BLaER1 treated with 17β-estradiol and CSF1 and Interleukin-3, amounts not matched to agents 10 nM and 100 nM (cell line): ENCODE measurements at regions not wholly inside any gene's neighbourhood (a gene's known extent, or its start where the extent isn't known, plus 50 kb on each side); places are given as distances from the start of the nearest gene placed in this dataset.

Experiments used
- H3K27ac ChIP-seq, 11 experiments: shearing (Covaris generic); formaldehyde crosslinking; 2 replicates each; pipeline ENCODE4 v1.8.1; 2022
- H3K27me3 ChIP-seq, 11 experiments: shearing (Covaris generic); formaldehyde crosslinking; 2 replicates each; pipeline ENCODE4 v1.8.1; 2022
- H3K36me3 ChIP-seq, 11 experiments: shearing (Covaris generic); formaldehyde crosslinking; 2 replicates each; pipeline ENCODE4 v1.8.1; 2022
- H3K4me1 ChIP-seq, 10 experiments: shearing (Covaris generic); formaldehyde crosslinking; 2 replicates each; pipeline ENCODE4 v1.8.1; 2022
- H3K4me2 ChIP-seq, 11 experiments: shearing (Covaris generic); formaldehyde crosslinking; 2 replicates each; pipeline ENCODE4 v1.8.1; 2022
- H3K4me3 ChIP-seq, 10 experiments: shearing (Covaris generic); formaldehyde crosslinking; 2 replicates each; pipeline ENCODE4 v1.8.1; 2022
- H3K9ac ChIP-seq, 11 experiments: shearing (Covaris generic); formaldehyde crosslinking; 2 replicates each; pipeline ENCODE4 v1.8.1; 2022
- H3K9me3 ChIP-seq, 11 experiments: shearing (Covaris generic); formaldehyde crosslinking; replicated peaks in 1 of 11; 2 replicates each; pipeline ENCODE4 v1.8.1; 2022
- H4K20me1 ChIP-seq, 11 experiments: shearing (Covaris generic); formaldehyde crosslinking; 2 replicates each; pipeline ENCODE4 v1.8.1; 2022
- Cebpa-rat ChIP-seq, 11 experiments: shearing (Covaris generic); IDR thresholded peaks; 2 replicates each; pipeline ENCODE4 v1.8.1; 2022

GRCh38 chr13:40404407-40404806 lies 262.0 kb downstream of the FOXO1 start:
- Histone ChIP-seq H3K9me3 (peaks cover 0 to 12% (median 0%) of the 10 kb centered on the region in 11 experiments; a peak in 5 of 22 replicates), H3K9ac (no peak overlapping the region), H3K36me3 (no peaks in the 10 kb centered on the region), H3K27me3 (no peaks in the 10 kb centered on the region), H4K20me1 (no peaks in the 10 kb centered on the region), H3K4me3 (no peak overlapping the region), H3K4me1 (peaks cover 8 to 48% (median 28%) of the 10 kb centered on the region in 10 experiments), H3K4me2 (0 out of 22 replicates have a peak overlapping the region, but pooled peaks of 2 of the 11 experiments have one; percentile 85 to 89), H3K27ac (no peak overlapping the region)
- no peak for TF ChIP-seq Cebpa-rat (IDR thresholded peaks at IDR 0.05)

GRCh38 chr13:40404967-40405716 lies 261.3 kb downstream of the FOXO1 start:
- peaks cover 8 to 40% (median 26%) of the 10 kb centered on the region in 10 experiments for H3K4me1 ChIP-seq
- H3K9me3 ChIP-seq, result peaks cover 0 to 20% (median 4%) of the 10 kb centered on the region in 11 experiments; a peak in 18 of 22 replicates
- H3K27me3 ChIP-seq, result no peaks in the 10 kb centered on the region
- H3K36me3 ChIP-seq, result no peaks in the 10 kb centered on the region
- no peak for TF ChIP-seq Cebpa-rat (IDR thresholded peaks at IDR 0.05)
- no peak overlapping the region for H3K4me3 ChIP-seq
- no peak overlapping the region for H3K4me2 ChIP-seq
- no peak overlapping the region for H3K9ac ChIP-seq
- H4K20me1 ChIP-seq, result no peaks in the 10 kb centered on the region
- no peak overlapping the region; a peak in 1 of 22 replicates for H3K27ac ChIP-seq

- peaks cover 0 to 30% (median 14%) of the 10 kb centered on the region in 11 experiments; a peak in 20 of 22 replicates for H3K9me3 ChIP-seq
- H3K36me3 ChIP-seq, result no peaks in the 10 kb centered on the region
- H3K9ac ChIP-seq, result no peak overlapping the region
- H3K27me3 ChIP-seq, result no peaks in the 10 kb centered on the region
- no peak for TF ChIP-seq Cebpa-rat (IDR thresholded peaks at IDR 0.05)
- no peaks in the 10 kb centered on the region for H4K20me1 ChIP-seq
- H3K27ac ChIP-seq, result no peak overlapping the region
- peaks cover 8 to 27% (median 20%) of the 10 kb centered on the region in 10 experiments for H3K4me1 ChIP-seq
- no peak overlapping the region for H3K4me3 ChIP-seq
- H3K4me2 ChIP-seq, result no peak overlapping the region
Observed at GRCh38 chr13:40406405-40407120, 259.9 kb downstream of the FOXO1 start.

- H3K9me3 ChIP-seq, result peaks cover 0 to 30% (median 15%) of the 10 kb centered on the region in 11 experiments; a peak in 20 of 22 replicates
- H3K27ac ChIP-seq, result no peak overlapping the region
- no peak overlapping the region for H3K4me2 ChIP-seq
- no peak overlapping the region for H3K9ac ChIP-seq
- peaks cover 3 to 17% (median 13%) of the 10 kb centered on the region in 10 experiments; a peak in 19 of 20 replicates for H3K4me1 ChIP-seq
- no peak overlapping the region for H3K4me3 ChIP-seq
- no peaks in the 10 kb centered on the region for H4K20me1 ChIP-seq
- no peak for TF ChIP-seq Cebpa-rat (IDR thresholded peaks at IDR 0.05)
- H3K36me3 ChIP-seq, result no peaks in the 10 kb centered on the region
- H3K27me3 ChIP-seq, result no peaks in the 10 kb centered on the region
Observed at GRCh38 chr13:40407567-40407966, 258.9 kb downstream of the FOXO1 start.

GRCh38 chr13:40408602-40409001 lies 257.8 kb downstream of the FOXO1 start:
- Histone ChIP-seq H3K27ac (no peak overlapping the region), H4K20me1 (no peaks in the 10 kb centered on the region), H3K9me3 (peaks cover 0 to 30% (median 15%) of the 10 kb centered on the region in 11 experiments; a peak in 20 of 22 replicates), H3K4me2 (no peak overlapping the region), H3K9ac (no peak overlapping the region), H3K4me1 (peaks cover 6 to 15% (median 11%) of the 10 kb centered on the region in 10 experiments; a peak in 18 of 20 replicates), H3K36me3 (no peaks in the 10 kb centered on the region), H3K27me3 (no peaks in the 10 kb centered on the region), H3K4me3 (no peak overlapping the region)
- TF ChIP-seq Cebpa-rat (IDR thresholded peaks at IDR 0.05), result no peak

- H3K4me1 ChIP-seq, result peaks cover 3 to 15% (median 11%) of the 10 kb centered on the region in 10 experiments; a peak in 15 of 20 replicates
- TF ChIP-seq Cebpa-rat (IDR thresholded peaks at IDR 0.05), result no peak
- H3K36me3 ChIP-seq, result no peaks in the 10 kb centered on the region
- H4K20me1 ChIP-seq, result no peaks in the 10 kb centered on the region
- H3K27me3 ChIP-seq, result no peaks in the 10 kb centered on the region
- H3K4me2 ChIP-seq, result no peak overlapping the region
- H3K4me3 ChIP-seq, result no peak overlapping the region
- no peak overlapping the region for H3K27ac ChIP-seq
- peaks cover 0 to 30% (median 15%) of the 10 kb centered on the region in 11 experiments; a peak in 20 of 22 replicates for H3K9me3 ChIP-seq
- H3K9ac ChIP-seq, result no peak overlapping the region
Observed at GRCh38 chr13:40409278-40409677, 257.2 kb downstream of the FOXO1 start.

GRCh38 chr13:40410315-40410714 lies 256.1 kb downstream of the FOXO1 start:
- Histone ChIP-seq H3K9ac (no peak overlapping the region), H3K4me2 (no peak overlapping the region), H3K27me3 (no peaks in the 10 kb centered on the region), H4K20me1 (no peaks in the 10 kb centered on the region), H3K9me3 (peaks cover 0 to 33% (median 22%) of the 10 kb centered on the region in 11 experiments; a peak in 20 of 22 replicates), H3K4me3 (no peak overlapping the region), H3K27ac (no peak overlapping the region), H3K36me3 (no peaks in the 10 kb centered on the region), H3K4me1 (peaks cover 3 to 15% (median 11%) of the 10 kb centered on the region in 10 experiments; a peak in 15 of 20 replicates)
- TF ChIP-seq Cebpa-rat (IDR thresholded peaks at IDR 0.05), result no peak

GRCh38 chr13:40420160-40420740 lies 246.2 kb downstream of the FOXO1 start:
- Histone ChIP-seq H3K27ac (no peak overlapping the region), H4K20me1 (no peaks in the 10 kb centered on the region), H3K4me1 (peaks cover 0 to 10% (median 2%) of the 10 kb centered on the region in 10 experiments; a peak in 5 of 20 replicates), H3K9me3 (peaks cover 0 to 36% (median 17%) of the 10 kb centered on the region in 11 experiments; a peak in 14 of 22 replicates), H3K4me2 (no peak overlapping the region), H3K4me3 (no peak overlapping the region), H3K9ac (no peak overlapping the region), H3K36me3 (no peaks in the 10 kb centered on the region), H3K27me3 (no peaks in the 10 kb centered on the region)
- TF ChIP-seq Cebpa-rat (IDR thresholded peaks at IDR 0.05), result no peak
